Limb (tissue), 2 donors: ENCODE measurements at regions not wholly inside any gene's neighbourhood (a gene's known extent, or its start where the extent isn't known, plus 50 kb on each side); places are given as distances from the start of the nearest gene placed in this dataset.
A peak's percentile ranks its signal among the peaks of the same experiment; 100 is the strongest.
"Not testable (repeated sequence)": the region's sequence is repeated elsewhere in the genome, so short reads cannot be mapped to it uniquely, and the experiment has no call there.

ENCODE experiments used
- DNase-seq, 2 donors: peaks; one replicate each; pipeline ENCODE4 v3.0.0-alpha.2; 2016; ENCODE audit errors: extremely low spot score in 2 of 2

DNA sequence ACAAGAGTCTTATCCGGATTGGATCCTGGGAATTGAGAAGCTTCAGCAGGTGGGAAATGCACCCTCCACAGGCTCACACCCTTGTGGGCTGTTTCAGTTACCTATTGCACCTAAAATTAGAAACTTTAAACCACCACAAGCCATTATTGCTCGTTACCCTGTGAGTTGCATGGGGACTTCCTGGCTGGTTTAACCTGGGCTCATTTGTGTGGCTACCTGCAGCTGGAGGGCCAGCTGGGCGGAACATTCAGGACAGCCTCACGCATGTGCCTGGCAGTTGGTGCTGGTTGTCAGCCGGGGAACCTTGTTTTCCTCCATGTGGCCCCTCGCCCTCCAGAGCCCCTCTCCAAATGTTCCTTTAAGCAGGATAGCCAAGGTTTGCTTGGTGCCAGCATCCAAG is 118.5 kb upstream of the DEFB108B start:
- DNase-seq: not testable (repeated sequence)

GRCh38 chr11:71721840-71722239 is 111.2 kb upstream of the DEFB108B start:
- DNase-seq: not testable (repeated sequence)

DNA sequence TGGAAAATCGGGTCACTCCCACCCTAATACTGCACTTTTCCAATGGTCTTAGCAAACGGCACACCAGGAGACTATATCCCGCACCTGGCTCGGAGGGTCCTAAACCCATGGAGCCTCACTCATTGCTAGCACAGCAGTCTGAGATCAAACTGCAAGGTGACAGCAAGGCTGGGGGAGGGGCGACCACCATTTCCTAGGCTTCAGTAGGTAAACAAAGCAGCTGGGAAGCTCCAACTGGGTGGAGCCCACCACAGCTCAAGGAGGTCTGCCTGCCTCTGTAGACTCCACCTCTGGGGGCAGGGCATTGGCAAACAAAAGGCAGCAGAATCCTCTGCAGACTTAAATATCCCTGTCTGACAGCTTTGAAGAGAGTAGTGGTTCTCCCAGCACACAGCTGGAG is 109.0 kb upstream of the DEFB108B start:
- DNase-seq: not testable (repeated sequence)

GRCh38 chr11:71730748-71731147 is 102.3 kb upstream of the DEFB108B start:
- DNase-seq: not testable (repeated sequence)

DNA sequence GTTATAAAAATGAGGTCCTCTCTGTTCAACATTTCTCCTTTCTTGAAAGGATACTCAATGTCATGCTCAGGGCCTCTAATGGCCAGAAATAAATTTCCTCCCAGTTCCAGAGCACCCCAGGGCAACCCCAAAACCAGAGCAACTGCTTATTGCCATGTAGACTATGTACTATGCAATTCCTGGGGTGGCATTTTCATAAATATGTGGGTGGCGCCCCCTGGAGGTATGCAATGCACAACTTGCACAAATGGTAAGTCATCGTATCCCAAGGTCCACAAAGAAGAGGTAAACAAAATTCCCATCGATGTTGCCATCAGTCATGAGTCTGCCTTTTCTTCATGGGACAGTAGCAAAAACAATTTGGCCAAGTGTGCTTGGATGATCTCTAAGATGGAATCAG is 98.6 kb upstream of the DEFB108B start:
- not testable (repeated sequence) for DNase-seq

DNA sequence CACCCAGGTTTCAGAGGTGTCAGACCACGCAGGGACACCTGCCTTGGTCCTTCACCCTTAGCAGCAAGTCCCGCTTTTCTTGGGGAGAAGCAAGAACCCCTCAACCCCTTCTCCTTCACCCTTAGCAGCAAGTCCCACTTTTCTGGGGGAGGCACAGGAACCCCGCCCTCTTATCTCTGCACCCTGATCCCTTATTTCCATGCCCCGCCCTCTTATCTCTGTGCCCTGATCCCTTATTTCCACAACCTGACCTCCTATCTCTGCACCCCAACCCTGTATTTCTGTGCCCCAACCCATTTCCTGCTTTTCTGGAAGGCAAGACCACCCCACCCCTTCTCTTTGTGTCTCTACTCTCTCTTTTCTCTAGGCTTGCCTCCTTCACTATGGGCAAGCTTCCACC is 94.7 kb upstream of the DEFB108B start:
- DNase-seq: not testable (repeated sequence)

GRCh38 chr11:71743385-71743784 is 89.6 kb upstream of the DEFB108B start:
- DNase-seq: not testable (repeated sequence)

DNA sequence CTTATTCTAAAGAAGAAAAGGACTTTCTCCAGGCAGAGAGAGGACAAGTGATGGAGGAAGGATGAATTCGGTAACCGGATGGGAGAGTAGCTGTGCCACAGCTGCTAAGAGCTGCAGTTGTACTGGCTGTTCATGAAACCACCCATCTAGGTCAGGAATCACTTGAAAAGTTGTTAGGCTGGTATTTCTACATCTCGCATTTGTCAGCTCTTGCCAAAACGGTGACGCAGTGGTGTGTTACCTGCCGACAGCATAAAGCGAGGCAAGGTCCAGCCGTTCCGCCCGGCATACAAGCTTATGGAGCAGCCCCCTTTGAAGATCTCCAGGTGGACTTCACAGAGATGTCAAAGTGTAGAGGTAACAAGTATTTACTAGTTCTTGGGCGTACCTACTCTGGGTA is 87.3 kb upstream of the DEFB108B start:
- DNase-seq: not testable (repeated sequence)

DNA sequence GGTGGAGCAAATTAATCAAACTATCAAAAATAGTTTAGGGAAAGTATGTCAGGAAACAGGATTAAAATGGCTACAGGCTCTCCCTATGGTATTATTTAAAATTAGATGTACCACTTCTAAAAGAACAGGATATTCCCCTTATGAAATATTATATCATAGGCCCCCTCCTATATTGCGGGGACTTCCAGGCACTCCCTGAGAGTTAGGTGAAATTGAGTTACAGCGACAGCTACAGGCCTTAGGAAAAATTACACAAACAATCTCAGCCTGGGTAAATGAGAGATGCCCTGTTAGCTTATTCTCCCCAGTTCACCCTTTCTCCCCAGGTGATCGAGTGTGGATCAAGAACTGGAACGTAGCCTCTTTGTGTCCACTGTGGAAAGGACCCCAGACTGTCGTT is 86.7 kb upstream of the DEFB108B start:
- not testable (repeated sequence) for DNase-seq

DNA sequence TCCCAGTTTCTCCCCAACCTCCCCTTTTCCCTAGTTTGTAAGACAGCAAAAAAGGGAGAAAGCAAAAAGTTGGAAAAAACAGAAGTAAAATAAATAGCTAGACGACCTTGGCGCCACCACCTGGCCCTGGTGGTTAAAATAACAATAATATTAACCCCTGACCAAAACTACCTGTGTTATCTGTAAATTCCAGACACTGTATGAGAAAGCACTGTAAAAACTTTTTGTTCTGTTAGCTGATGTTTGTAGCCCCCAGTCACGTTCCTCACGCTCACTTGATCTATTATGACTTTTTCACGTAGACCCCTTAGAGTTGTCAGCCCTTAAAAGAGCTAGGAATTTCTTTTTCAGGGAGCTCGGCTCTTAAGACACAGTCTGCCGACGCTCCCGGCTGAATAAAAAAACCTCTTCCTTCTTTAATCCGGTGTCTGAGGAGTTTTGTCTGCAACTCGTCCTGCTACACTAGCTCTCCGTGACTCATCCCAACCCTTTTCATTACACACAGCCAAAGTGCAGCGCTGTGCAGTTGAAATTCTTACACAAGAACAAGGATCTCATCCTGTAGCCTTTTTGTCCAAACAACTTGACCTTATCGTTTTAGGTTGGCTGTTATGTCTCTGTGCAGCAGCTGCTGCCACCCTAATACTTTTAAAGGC is 83.9 kb upstream of the DEFB108B start:
- not testable (repeated sequence) for DNase-seq

- DNase-seq: not testable (repeated sequence)
Observed at GRCh38 chr11:71750908-71751307, 82.1 kb upstream of the DEFB108B start.

DNA sequence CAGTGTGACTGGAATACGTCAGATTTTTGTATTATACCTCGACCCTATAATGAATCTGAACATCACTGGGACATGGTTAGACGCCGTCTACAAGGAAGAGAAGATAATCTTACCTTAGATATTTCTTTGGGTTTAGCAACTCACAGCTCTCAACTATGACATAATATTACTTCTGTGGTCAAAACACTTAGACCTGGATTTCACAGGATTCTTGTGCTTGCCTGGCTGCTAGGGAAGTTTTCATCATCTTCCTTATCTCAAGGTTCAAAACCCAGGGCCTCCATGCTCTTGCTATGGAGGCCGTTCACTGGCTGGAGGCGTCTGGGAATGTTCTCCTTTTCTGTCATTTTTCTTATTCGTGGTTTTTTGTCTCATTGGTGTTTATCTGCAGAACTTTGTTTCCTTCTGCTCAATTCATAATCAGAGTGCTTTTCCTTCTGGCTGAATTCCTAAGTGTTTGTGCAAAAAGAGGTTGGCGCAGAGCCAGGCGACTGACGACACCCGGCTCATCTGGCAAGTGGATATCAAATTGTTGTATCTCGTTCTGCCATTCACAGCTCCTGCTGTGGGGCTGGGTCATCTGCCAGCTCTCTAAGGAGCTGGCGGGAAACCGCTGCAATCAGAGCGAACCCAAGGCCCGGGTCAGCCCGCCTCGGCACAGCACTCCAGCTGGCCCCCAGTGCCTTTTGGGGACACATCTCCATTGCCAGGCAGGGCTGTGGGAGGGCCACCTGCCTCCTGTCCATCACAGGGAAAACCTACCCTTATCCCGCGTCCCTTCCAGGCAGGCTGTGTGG is 68.1 kb upstream of the DEFB108B start:
- DNase-seq: peak; percentile 2 to 46

DNA sequence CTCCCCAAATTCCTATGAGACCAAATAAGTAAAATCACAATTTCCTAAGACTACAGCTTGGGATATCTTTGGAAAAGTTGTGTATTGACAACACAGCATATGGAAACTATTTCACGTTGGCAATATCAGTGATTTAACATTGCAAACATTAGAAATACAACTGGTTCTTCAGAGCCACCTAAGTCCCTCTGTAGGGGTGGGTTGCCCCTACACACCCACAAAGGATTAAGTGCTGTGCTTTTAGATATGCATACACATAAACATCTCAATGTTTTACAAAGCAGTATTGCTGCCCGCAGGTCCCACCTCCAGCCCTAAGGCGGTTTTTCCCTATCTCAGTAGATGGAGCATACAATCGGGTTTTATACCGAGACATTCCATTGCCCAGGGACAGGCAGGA is 66.0 kb upstream of the DEFB108B start:
- not testable (repeated sequence) for DNase-seq

DNA sequence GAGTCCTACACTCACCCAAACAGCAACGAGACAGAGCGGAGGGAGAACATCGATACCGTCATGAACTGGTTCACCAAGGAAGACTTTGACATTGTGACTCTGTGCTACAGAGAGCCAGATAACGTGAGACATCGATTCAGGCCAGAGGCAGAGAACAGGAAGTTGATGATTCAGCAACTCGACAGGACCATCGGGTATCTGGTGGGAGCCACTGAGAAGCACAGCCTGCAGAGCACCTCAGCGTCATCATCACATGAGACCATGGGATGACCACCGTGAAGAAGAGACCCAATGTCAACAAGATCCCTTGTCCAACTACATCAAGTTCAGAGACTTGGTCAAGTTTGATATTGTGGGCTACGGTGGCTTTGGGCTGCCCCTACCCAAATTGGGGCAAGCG is 60.8 kb upstream of the DEFB108B start:
- not testable (repeated sequence) for DNase-seq

- DNase-seq: no peak
Observed at GRCh38 chr11:71774603-71775222, 58.3 kb upstream of the DEFB108B start.

- DNase-seq: not testable (repeated sequence)
Observed at GRCh38 chr11:71780116-71780515, 52.9 kb upstream of the DEFB108B start.

- DNase-seq: not testable (repeated sequence)
Observed at GRCh38 chr11:71780771-71781170, 52.2 kb upstream of the DEFB108B start.

- not testable (repeated sequence) for DNase-seq
Observed at GRCh38 chr11:71781491-71781890, 51.5 kb upstream of the DEFB108B start.

DNA sequence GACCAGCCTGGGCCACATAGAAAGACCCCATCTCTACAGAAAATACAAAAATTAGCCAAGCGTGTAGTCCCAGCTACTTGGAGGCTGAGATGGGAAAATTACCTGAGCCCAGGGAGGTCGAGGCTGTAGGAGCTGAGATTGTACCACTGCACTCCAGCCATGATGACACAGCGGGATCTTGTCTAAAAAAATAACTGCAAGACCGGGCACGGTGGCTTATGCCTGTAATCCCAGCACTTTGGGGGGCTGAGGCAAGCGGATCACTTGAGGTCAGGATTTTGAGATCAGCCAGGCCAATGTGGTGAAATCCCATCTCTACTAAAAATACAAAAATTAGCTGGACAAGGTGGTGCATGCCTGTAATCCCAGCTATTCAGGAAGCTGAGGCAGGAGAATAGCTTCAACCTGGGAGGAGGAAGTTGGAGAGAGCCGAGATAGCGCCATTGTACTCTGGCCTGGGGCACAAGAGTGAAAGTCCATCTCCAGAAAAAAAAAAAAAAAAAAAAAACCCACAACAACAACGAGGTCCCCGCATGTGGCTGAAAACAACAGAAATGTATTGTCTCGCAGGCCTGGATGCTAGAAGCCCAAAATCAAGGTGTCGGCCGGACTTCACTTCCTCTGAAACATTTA is 50.7 kb upstream of the DEFB108B start:
- DNase-seq: not testable (repeated sequence)

DNA sequence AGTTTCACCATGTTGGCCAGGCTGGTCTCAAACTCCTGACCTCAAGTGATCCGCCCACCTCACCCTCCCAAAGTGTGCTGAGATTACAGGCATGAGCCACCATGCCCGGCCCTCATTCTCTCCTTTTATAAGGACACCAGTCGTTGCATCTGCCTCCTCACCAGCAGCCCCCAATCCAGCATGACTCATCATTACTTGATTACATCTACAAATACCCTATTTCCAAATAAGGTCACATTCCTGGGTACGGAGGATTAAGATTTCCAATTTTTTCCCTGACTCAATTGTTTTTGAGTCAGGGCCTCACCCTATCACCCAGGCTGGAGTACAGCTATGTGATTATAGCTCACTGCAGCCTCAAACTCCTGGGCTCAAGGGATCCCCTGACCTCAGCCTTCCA is 49.8 kb upstream of the DEFB108B start:
- not testable (repeated sequence) for DNase-seq
